SK-N-SH (cell line): ENCODE measurements at regions not wholly inside any gene's neighbourhood (a gene's known extent, or its start where the extent isn't known, plus 50 kb on each side); places are given as distances from the start of the nearest gene placed in this dataset.

Experiments used
- CTCF ChIA-PET: fragments of 300-600, 350-600 bp; formaldehyde crosslinking; extraction: SDS; loops from one replicate; lab custom pipeline; 2021; lab: Yijun Ruan, JAX
- POLR2A ChIA-PET: fragments of 350-600 bp; sonication (Branson Sonifier 250); formaldehyde crosslinking; extraction: SDS; loops from one replicate; lab custom pipeline; 2020; ENCODE audit warnings: antibody characterized with exemption, inconsistent platforms; lab: Yijun Ruan, JAX
- DNase-seq: peaks from one replicate; pipeline ENCODE4 v3.0.0; 2012
- H2AFZ ChIP-seq: fragments of 200-600 bp; sonication (generic); 2 replicates; pipeline ENCODE4 v1.8.1; 2016; ENCODE audit warnings: antibody characterized with exemption, mild to moderate bottlenecking, low read depth
- H3F3A ChIP-seq: fragments of 200-600 bp; sonication (generic); replicated peaks from 2 replicates; pipeline ENCODE3; 2016; ENCODE audit warnings: antibody characterized with exemption, mild to moderate bottlenecking; ENCODE audit not compliant: insufficient read depth
- H3K27ac ChIP-seq, 2 experiments: fragments of 200-500 bp in 1 of 2; fragments of 200-600 bp in 1 of 2; sonication (Bioruptor generic) in 1 of 2; sonication (generic), shearing (Covaris generic) in 1 of 2; 2 replicates each; pipeline versions ENCODE4 v1.5.1 to v1.6.1; 2014 to 2016; ENCODE audit warnings: low read depth in 2 of 2, inconsistent platforms in 1 of 2, low read length in 1 of 2, mild to moderate bottlenecking in 1 of 2, mixed read lengths in 1 of 2
- H3K27me3 ChIP-seq: fragments of 200-600 bp; sonication (generic), shearing (Covaris generic); 2 replicates; pipeline ENCODE4 v1.6.1; 2016; ENCODE audit warnings: mixed run types; ENCODE audit not compliant: insufficient read depth
- H3K36me3 ChIP-seq, 2 experiments: fragments of 200-500 bp in 1 of 2; fragments of 200-600 bp in 1 of 2; sonication (Bioruptor generic) in 1 of 2; sonication (generic) in 1 of 2; replicated peaks in 1 of 2; 2 replicates each; pipeline versions ENCODE3 to v1.5.1; 2014 to 2016; ENCODE audit warnings: low read length in 1 of 2, mild to moderate bottlenecking in 1 of 2; ENCODE audit not compliant: insufficient read depth in 2 of 2, control insufficient read depth in 1 of 2
- H3K4me1 ChIP-seq, 2 experiments: fragments of 200-500 bp in 1 of 2; fragments of 200-600 bp in 1 of 2; sonication (Bioruptor generic) in 1 of 2; sonication (generic), shearing (Covaris generic) in 1 of 2; 2 replicates each; pipeline versions ENCODE4 v1.5.1 to v1.6.1; 2014 to 2016; ENCODE audit warnings: low read depth in 1 of 2, low read length in 1 of 2, mixed run types in 1 of 2; ENCODE audit not compliant: insufficient read depth in 2 of 2, control insufficient read depth in 1 of 2
- H3K4me2 ChIP-seq: fragments of 200-600 bp; sonication (generic), shearing (Covaris generic); 2 replicates; pipeline ENCODE4 v1.6.1; 2017; ENCODE audit warnings: mixed run types
- H3K4me3 ChIP-seq, 2 experiments: fragments of 200-500 bp in 1 of 2; fragments of 200-600 bp in 1 of 2; sonication (Bioruptor generic) in 1 of 2; sonication (generic), shearing (Covaris generic) in 1 of 2; 2 replicates each; pipeline versions ENCODE4 v1.5.1 to v1.8.1; 2014 to 2016; ENCODE audit warnings: low read depth in 2 of 2, inconsistent platforms in 1 of 2, low read length in 1 of 2, mild to moderate bottlenecking in 1 of 2, mixed read lengths in 1 of 2, moderate library complexity in 1 of 2
- H3K79me2 ChIP-seq: fragments of 200-600 bp; sonication (generic); 2 replicates; pipeline ENCODE4 v1.8.1; 2017; ENCODE audit warnings: mild to moderate bottlenecking; ENCODE audit not compliant: insufficient read depth
- H3K9ac ChIP-seq: fragments of 200-600 bp; sonication (generic); 2 replicates; pipeline ENCODE4 v1.6.1; 2017; ENCODE audit warnings: mixed run types
- H3K9me2 ChIP-seq: fragments of 200-600 bp; sonication (generic); 2 replicates; pipeline ENCODE4 v1.6.1; 2017; ENCODE audit warnings: mixed run types
- H3K9me3 ChIP-seq: fragments of 200-600 bp; sonication (generic); 2 replicates; pipeline ENCODE4 v1.6.1; 2017; ENCODE audit warnings: mixed run types, mild to moderate bottlenecking, moderate library complexity
- H4K20me1 ChIP-seq: fragments of 200-600 bp; sonication (generic); 2 replicates; pipeline ENCODE4 v1.6.1; 2017; ENCODE audit warnings: mild to moderate bottlenecking, mixed run types; ENCODE audit not compliant: insufficient read depth
- CTCF ChIP-seq: fragments of 200-600 bp; sonication (generic); IDR thresholded peaks from 2 replicates; pipeline ENCODE4 v1.6.1; 2017; ENCODE audit warnings: antibody characterized with exemption, mild to moderate bottlenecking, moderate library complexity
- EP300 ChIP-seq, 2 experiments: IDR thresholded peaks; 2 replicates each; pipeline versions ENCODE4 v1.4.0 to v1.6.1; 2012; ENCODE audit warnings: borderline replicate concordance in 1 of 2, low read depth in 1 of 2, low read length in 1 of 2
- EZH2phosphoT487 ChIP-seq: fragments of 200-600 bp; sonication (generic); IDR thresholded peaks from 2 replicates; pipeline ENCODE4 v1.6.1; 2017; ENCODE audit warnings: low read depth, mixed run types, mild to moderate bottlenecking, antibody characterized with exemption, moderate library complexity, borderline replicate concordance
- GATA2 ChIP-seq: sonication (generic); formaldehyde crosslinking; IDR thresholded peaks from 2 replicates; pipeline ENCODE4 v1.5.0; 2020; ENCODE audit warnings: mild to moderate bottlenecking, missing genetic modification reagents
- IRF3 ChIP-seq: fragments of 150-350 bp; IDR thresholded peaks from 2 replicates; pipeline ENCODE4 v1.6.1; 2016; ENCODE audit warnings: mild to moderate bottlenecking, low read depth, low read length
- MAX ChIP-seq: IDR thresholded peaks from 2 replicates; pipeline ENCODE4 v1.4.0; 2012; ENCODE audit warnings: low read depth
- MEF2A ChIP-seq: IDR thresholded peaks from 2 replicates; pipeline ENCODE4 v1.4.0; 2012; ENCODE audit warnings: low read depth, borderline replicate concordance
- NFIC ChIP-seq: IDR thresholded peaks from 2 replicates; pipeline ENCODE4 v1.4.0; 2012; ENCODE audit warnings: borderline replicate concordance
- NRF1 ChIP-seq: IDR thresholded peaks from 2 replicates; pipeline ENCODE4 v1.6.1; 2012; ENCODE audit warnings: low read depth, mild to moderate bottlenecking, low read length
- RXRA ChIP-seq: IDR thresholded peaks from 2 replicates; pipeline ENCODE4 v1.4.0; 2012; ENCODE audit warnings: low read depth, mild to moderate bottlenecking, borderline replicate concordance
- SIN3A ChIP-seq: IDR thresholded peaks from 2 replicates; pipeline ENCODE4 v1.6.1; 2012; ENCODE audit warnings: low read depth, mild to moderate bottlenecking, low read length, moderate library complexity, borderline replicate concordance
- TAF1 ChIP-seq: IDR thresholded peaks from 2 replicates; pipeline ENCODE4 v1.6.1; 2012; ENCODE audit warnings: low read depth, mild to moderate bottlenecking, low read length, moderate library complexity, borderline replicate concordance
- TCF12 ChIP-seq: IDR thresholded peaks from 2 replicates; pipeline ENCODE4 v1.4.0; 2012
- TEAD4 ChIP-seq: IDR thresholded peaks from 2 replicates; pipeline ENCODE4 v1.4.0; 2012; ENCODE audit warnings: mild to moderate bottlenecking, borderline replicate concordance; ENCODE audit not compliant: insufficient read depth
- USF2 ChIP-seq: fragments of 150-350 bp; IDR thresholded peaks from 2 replicates; pipeline ENCODE4 v1.6.1; 2017; ENCODE audit warnings: antibody characterized with exemption, low read length, low read depth, borderline replicate concordance
- WGBS: methylation state at CpG from one replicate; pipeline ENCODE4 v1.1.6; 2017; ENCODE audit warnings: low lambda C conversion rate; 5-methylcytosine and 5-hydroxymethylcytosine counted together
- TF ChIP-seq, protein P1 (sequence below): IDR thresholded peaks from 2 replicates; pipeline ENCODE4; 2012

DNA sequence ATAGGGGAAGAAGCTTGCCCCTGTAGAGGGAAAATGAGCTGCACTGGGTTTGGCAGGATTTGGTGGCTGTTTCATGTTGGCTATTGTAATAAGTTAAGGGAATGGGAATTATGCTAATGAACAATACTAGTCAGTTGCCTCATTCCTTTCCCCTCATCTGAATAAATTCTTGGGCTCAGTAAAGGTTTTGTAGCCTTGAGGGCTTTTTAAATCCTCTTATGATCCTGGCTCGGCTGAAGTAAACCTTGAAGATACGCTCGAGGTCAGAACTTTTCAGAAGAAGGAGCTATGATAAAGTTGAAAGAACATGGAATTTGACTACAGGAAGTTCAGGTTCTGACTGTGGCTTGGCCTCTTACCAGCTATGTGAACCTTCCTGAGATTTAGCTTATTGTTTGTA, 448.7 kb downstream of the RAB38 start:
- no peak overlapping the region for H3K4me3 ChIP-seq
- no peak overlapping the region for H2AFZ ChIP-seq
- H3K27ac ChIP-seq, result no peak overlapping the region
- ChIA-PET CTCF (no interaction called here), POLR2A (no interaction called here)
- TF ChIP-seq GATA2 (CRISPR knock-in tag) (no peak), TAF1 (no peak), CTCF (no peak), NFIC (no peak), SIN3A (no peak), NRF1 (no peak), USF2 (no peak), TCF12 (no peak), TEAD4 (no peak)
- no peaks in the 10 kb centered on the region for H4K20me1 ChIP-seq
- no peaks in the 10 kb centered on the region for H3K79me2 ChIP-seq
- no peaks in the 10 kb centered on the region for H3K4me1 ChIP-seq
- no peaks in the 10 kb centered on the region for H3F3A ChIP-seq
- H3K9me3 ChIP-seq, result no peaks in the 10 kb centered on the region
- no peak overlapping the region for H3K9ac ChIP-seq
- no peak for DNase-seq
- no peaks in the 10 kb centered on the region for H3K36me3 ChIP-seq
- WGBS, result 1% methylated on average over 3 of the region's 3 CpGs
- no peaks in the 10 kb centered on the region for H3K9me2 ChIP-seq
- no peak overlapping the region for H3K4me2 ChIP-seq
- no peaks in the 10 kb centered on the region; the same call in 1 of the 2 replicates for H3K27me3 ChIP-seq

- Histone ChIP-seq H3K4me2 (no peak overlapping the region), H3K4me1 (no peaks in the 10 kb centered on the region), H3K9ac (no peak overlapping the region), H3K9me3 (no peaks in the 10 kb centered on the region), H3K27ac (no peak overlapping the region), H3K27me3 (no peaks in the 10 kb centered on the region; the same call in 1 of the 2 replicates), H2AFZ (no peak overlapping the region), H3F3A (no peaks in the 10 kb centered on the region), H3K9me2 (no peaks in the 10 kb centered on the region), H3K36me3 (no peaks in the 10 kb centered on the region), H3K4me3 (no peak overlapping the region), H4K20me1 (no peaks in the 10 kb centered on the region), H3K79me2 (no peaks in the 10 kb centered on the region)
- WGBS, result 4% methylated on average over 1 of the region's 1 CpG
- TF ChIP-seq RXRA (no peak), TAF1 (no peak), MEF2A (no peak), USF2 (no peak), CTCF (no peak), EZH2phosphoT487 (no peak), MAX (no peak), IRF3 (no peak), EP300 (IDR thresholded peaks at IDR 0.05; ENCODE audit: borderline replicate concordance in 1 of 2, low read depth in 1 of 2, low read length in 1 of 2) (no peak), NFIC (no peak)
- TF ChIP-seq, protein P1, sequence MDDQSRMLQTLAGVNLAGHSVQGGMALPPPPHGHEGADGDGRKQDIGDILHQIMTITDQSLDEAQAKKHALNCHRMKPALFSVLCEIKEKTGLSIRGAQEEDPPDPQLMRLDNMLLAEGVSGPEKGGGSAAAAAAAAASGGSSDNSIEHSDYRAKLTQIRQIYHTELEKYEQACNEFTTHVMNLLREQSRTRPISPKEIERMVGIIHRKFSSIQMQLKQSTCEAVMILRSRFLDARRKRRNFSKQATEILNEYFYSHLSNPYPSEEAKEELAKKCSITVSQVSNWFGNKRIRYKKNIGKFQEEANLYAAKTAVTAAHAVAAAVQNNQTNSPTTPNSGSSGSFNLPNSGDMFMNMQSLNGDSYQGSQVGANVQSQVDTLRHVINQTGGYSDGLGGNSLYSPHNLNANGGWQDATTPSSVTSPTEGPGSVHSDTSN, result no peak
- CTCF ChIA-PET, result interaction anchor here (1.2 to 1.9 kb wide), 3 partner anchors 10 to 33 kb away, joined by 4 to 5 read pairs (median 4); no protein-coding TSS in a partner anchor
- DNase-seq, result no peak
- POLR2A ChIA-PET, result no interaction called here
Observed at GRCh38 chr11:87724358-87724757, 450.9 kb downstream of the RAB38 start.
